ENCODE measurements at regions not wholly inside any gene's neighbourhood (a gene's known extent, or its start where the extent isn't known, plus 50 kb on each side); places are given as distances from the start of the nearest gene placed in this dataset.
"Not testable (repeated sequence)": the region's sequence is repeated elsewhere in the genome, so short reads cannot be mapped to it uniquely, and the experiment has no call there.

- DNase-seq: no peak
Observed at GRCh38 chr10:42883993-42884983, 101.7 kb downstream of the BMS1 start.

GRCh38 chr10:42885491-42886270 is 103.1 kb downstream of the BMS1 start:
- DNase-seq: no peak

GRCh38 chr10:42887734-42888503 is 105.3 kb downstream of the BMS1 start:
- no peak for DNase-seq

GRCh38 chr10:42888504-42889095 is 106.0 kb downstream of the BMS1 start:
- DNase-seq: no peak

GRCh38 chr10:42896735-42897134 is 114.1 kb downstream of the BMS1 start:
- DNase-seq: no peak

- DNase-seq: no peak
Observed at GRCh38 chr10:42898037-42898960, 115.7 kb downstream of the BMS1 start.

- DNase-seq: no peak
Observed at GRCh38 chr10:42899036-42899435, 116.4 kb downstream of the BMS1 start.

- not testable (repeated sequence) for DNase-seq
Observed at GRCh38 chr10:42900346-42900745, 117.8 kb downstream of the BMS1 start.

GRCh38 chr10:42911359-42911758 is 128.8 kb downstream of the BMS1 start:
- DNase-seq: no peak

GRCh38 chr10:42916974-42917373 is 134.4 kb downstream of the BMS1 start:
- no peak for DNase-seq

GRCh38 chr10:42917821-42918220 is 135.2 kb downstream of the BMS1 start:
- DNase-seq: no peak

- no peak for DNase-seq
Observed at GRCh38 chr10:42921951-42922350, 139.4 kb downstream of the BMS1 start.

GRCh38 chr10:42924484-42924883 is 141.9 kb downstream of the BMS1 start:
- no peak for DNase-seq

GRCh38 chr10:42926843-42927242 is 144.2 kb downstream of the BMS1 start:
- DNase-seq: no peak

GRCh38 chr10:42928064-42928463 is 145.5 kb downstream of the BMS1 start:
- DNase-seq: no peak

GRCh38 chr10:42929236-42929635 is 146.6 kb downstream of the BMS1 start:
- no peak for DNase-seq

- DNase-seq: no peak
Observed at GRCh38 chr10:42929993-42930392, 146.9 kb upstream of the RET start.

- no peak for DNase-seq
Observed at GRCh38 chr10:42930516-42931192, 146.2 kb upstream of the RET start.

GRCh38 chr10:42932116-42932515 is 144.8 kb upstream of the RET start:
- DNase-seq: no peak

- DNase-seq: peak; percentile 52
Observed at GRCh38 chr10:42932735-42933447, 144.0 kb upstream of the RET start.

Data from CD4-positive, alpha-beta T cell treated with Interleukin-10 for 1 hour (primary cell).